ENCODE measurements at regions not wholly inside any gene's neighbourhood (a gene's known extent, or its start where the extent isn't known, plus 50 kb on each side); places are given as distances from the start of the nearest gene placed in this dataset.

DNA sequence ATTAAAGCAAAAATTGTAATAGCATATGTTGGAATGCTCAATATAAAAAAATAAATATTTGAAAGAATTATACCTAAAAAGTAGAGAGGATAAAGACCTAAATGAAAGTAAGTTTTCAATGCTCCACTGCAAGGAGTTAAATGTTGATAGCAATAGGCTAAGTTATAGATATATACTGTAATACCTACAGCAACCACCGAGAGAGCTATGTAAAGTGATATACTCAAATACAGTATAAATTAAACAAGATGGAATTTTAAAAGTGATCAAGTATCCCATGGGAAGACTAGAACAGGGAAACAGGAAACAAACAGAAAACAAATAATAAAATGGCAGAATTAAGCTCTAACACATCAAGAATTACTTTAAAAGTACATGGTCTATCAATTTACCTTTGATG, 73.9 kb downstream of the CASP3 start:
- DNase-seq (ENCODE audit: low spot score): no peak

GRCh38 chr4:184574861-184575260, 74.4 kb downstream of the CASP3 start:
- no peak for DNase-seq (ENCODE audit: low spot score)

DNA sequence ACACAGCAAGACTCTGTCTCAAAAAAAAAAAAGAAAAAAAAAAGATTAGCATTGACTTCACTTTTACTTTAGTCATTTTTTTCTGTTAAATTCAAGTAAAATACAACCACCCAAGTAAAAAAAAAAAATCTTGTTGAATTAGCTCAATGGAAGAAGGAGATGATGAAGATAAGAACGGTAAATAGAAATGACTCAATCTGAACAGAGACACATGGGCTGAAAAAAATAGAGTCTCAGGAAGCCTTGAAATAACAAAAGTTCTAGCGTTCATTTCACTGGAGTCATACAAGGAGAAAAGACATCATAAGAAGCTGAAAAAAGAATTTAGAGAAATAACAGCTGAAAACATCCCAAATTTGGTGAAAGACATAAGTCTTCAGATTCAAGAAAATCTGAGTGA, 75.5 kb downstream of the CASP3 start:
- DNase-seq (ENCODE audit: low spot score): no peak

DNA sequence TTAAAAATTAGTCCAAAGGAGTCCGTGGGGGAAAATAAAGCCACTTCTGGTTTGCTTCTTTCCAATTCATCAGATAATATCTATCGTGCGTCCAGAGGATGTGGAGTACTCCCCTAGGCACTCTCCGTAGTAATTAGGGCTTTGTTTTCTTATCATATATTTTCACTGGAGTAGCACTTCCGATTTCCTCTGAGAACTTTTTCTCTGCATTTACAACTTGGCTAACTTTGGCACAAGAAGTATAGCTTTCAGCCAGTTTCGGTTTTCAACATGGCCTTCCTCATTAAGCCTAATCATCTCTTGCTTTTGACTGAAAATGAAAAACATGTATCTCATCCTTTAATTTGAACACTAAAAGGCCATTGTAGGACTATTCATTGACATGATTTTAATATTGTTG, 80.5 kb downstream of the CASP3 start:
- DNase-seq (ENCODE audit: low spot score): no peak

DNA sequence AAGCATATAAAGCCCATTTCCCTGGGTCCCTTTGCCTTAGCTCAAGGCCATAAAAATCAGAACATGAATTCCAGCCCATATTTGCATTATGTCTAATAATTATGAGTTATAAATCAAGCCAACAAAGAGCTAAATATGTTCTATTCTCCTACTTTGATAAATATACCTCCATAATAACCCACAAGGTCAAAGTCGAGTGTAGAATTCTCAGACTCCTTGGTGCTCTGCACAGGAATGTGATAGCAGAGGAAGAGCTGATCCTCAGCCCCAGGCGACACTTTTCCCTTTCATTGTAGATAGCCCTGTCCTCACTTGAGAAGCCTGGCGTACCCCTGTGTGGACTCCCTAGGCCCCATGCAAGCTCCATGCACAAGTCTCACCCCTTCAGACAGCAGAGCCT, 85.6 kb downstream of the CASP3 start:
- DNase-seq (ENCODE audit: low spot score): no peak

DNA sequence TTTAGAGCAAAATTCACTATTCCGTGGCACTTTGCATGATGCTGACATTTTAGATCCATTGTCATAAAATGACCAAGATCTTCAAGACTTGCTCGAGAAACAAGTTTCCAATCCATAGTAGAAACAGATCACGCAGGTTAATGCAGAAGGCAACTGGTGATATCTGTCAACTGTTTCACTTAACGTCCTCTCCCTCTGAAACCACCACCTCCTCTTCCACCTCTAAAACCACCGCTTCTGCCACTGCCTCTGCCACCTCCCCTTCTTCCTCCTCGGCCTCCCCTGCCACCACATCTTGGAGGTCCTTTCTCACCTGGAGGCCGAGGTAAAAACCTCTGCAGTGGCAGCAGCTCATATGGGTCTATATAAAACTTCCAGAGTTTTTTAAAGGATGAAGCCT, 84.6 kb upstream of the IRF2 start:
- DNase-seq (ENCODE audit: low spot score): no peak

- DNase-seq (ENCODE audit: low spot score): no peak
Observed at GRCh38 chr4:184553891-184554290, 79.5 kb upstream of the IRF2 start.

- DNase-seq (ENCODE audit: low spot score): no peak
Observed at GRCh38 chr4:184550476-184550875, 76.1 kb upstream of the IRF2 start.

DNA sequence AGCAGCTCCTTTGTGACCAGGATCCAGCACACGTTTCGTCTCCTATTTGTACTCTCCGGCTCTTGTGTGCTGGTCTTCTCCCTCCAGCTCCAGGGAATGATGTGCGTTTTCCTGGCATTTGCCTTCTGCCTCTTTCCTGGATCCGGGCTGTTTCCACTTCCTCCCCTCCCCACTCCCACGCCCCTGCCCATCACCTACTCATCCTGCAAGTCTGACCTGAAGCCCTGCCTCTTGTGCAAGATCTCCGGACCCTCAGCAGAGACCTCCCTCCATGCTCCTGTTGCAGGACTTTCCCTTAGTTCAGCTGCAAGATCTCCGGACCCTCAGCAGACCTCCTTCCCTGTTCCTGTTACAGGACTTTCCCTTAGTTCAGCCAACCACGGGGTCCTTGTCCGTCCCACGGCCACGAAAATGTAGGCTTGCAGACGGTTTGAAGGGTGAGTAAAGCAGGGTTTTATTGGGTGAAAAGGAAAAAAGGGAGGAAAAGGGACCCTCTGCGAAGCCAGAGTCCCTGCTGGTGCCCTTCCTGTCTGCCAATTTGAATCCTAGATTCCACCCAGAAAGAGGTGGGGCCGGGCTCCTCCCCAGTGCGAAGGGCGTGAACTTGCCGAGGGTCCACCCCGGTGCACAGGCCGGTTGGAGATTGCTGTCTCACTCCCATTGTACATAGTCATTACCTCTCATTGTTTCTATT, 74.4 kb upstream of the IRF2 start:
- DNase-seq (ENCODE audit: low spot score): no peak

DNA sequence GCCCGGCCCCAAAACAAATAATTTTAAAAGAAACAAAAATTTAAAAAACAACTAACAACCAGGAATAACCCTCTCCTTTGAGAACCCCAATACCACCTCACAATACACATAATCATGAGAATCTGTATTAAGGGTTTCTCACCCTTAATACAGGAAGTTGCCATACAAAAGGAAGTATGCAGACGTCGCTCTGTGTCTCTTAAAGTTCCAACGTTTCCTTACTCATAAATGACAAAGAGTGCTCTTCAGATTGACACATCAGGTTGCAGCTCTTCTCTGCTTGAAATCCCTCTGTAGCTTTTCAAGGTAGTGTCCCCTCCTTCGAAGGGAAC, 73.9 kb upstream of the IRF2 start:
- no peak for DNase-seq (ENCODE audit: low spot score)

GRCh38 chr4:184544788-184545409, 70.5 kb upstream of the IRF2 start:
- no peak for DNase-seq (ENCODE audit: low spot score)

DNA sequence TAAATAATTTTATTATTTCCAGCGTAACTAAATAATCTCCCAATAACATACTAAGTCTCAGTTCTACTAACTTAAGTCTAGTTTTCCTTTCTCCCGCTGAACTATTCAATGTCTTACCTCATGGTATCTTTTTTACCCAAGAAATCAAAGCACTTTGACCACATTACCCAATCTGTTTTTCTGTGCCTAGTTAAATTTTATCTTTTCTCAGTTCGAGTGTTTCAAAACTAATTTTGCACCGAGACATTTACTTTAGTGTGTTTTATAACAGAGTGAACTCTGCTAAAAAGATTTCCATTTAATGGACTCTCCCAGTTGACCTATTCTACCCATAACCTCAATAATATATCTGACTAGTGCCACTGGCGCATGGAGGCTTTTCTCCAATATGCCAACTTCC, 67.6 kb upstream of the IRF2 start:
- DNase-seq (ENCODE audit: low spot score): no peak

- DNase-seq (ENCODE audit: low spot score): no peak
Observed at GRCh38 chr4:184540307-184540706, 66.0 kb upstream of the IRF2 start.

GRCh38 chr4:184538023-184538599, 63.8 kb upstream of the IRF2 start:
- peak; percentile 94 for DNase-seq (ENCODE audit: low spot score)

DNA sequence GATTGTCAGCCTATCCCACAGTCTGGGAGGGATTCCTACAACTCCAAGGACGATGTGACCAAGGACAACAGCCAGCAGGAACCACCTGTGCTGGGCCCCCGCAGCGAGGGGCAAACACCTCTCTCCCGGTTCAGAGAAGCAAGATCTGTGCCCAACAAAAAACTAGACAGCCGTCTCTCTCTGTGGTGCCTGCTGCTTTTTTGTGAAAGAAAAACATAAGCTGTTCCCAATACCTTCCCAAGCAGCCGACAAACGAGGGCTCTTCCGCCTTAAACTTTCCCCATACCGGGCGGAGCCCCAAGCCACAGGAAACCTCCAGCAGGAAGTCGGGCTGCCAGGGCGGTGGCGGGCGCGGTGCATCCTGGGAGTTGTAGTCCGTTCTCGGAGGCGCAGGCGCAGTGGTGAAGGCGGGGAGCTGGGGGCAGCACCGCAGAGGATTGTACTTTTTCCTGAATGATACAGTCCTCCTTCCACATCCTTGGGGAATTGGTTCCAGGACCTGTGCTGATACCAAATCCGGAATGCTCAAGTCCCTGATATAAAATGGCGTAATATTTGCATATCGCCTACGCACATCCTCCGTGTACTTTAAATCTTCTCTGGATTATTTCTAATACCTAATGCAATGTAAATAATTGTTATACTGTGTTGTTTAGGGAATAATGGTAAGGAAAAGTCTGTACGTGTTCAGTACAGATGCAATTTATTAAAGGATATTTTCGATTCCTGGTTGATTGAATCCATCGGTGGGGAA, 63.1 kb upstream of the IRF2 start:
- peak; percentile 97 for DNase-seq (ENCODE audit: low spot score)

DNA sequence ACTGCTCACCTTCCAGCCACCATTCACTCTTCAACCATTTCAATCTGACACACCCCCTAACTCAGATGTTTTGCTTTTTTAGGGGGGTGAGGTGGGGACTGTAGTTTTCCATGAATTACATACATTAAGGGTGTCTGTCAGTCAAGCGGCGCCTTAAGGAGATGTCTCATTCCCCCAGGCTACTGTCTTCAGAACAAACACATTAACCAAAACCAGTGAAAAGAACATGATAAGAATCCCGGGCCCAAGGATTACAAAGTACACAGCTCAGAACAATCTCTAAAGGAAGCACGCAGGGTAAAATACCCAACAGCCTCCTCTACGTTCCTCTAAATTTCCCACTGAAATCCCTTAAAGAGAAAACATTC, 62.5 kb upstream of the IRF2 start:
- DNase-seq (ENCODE audit: low spot score): peak; percentile 25

DNA sequence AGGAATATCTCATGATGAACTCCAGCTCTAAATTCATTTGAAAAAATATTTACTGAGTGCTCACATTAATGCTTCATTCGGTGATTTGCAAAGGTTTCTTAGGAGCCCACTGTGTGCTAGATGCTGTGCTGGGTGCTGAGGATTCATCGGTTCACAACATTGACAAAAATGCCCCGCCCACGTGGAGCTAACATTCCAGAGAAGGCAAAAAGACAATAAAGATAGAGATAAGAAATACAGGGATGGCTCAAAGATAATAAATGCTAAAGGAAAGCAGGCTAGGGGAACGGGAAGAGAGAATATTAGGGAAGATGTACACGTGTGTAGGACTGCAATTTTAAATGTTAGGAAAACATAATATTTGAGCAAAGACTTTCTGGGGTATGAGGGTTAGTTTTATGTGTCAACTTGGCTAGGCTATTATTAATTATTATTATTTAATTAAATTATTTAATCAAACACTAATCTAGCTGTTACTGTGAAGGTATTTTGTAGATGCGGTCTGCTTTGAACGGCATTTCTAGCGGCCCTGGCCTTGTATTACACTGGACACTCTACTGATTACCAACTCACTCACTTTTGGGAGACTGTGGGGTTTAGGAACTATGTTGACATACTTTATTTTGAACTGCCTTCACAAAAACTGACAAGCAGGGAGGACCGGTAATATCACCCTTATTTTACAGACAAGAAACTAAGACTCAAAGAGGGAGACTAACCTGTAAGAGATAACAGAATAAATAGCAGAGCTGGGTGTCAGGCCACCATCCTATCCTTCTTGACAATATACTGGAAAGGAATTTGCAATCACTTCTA, 61.9 kb upstream of the IRF2 start:
- DNase-seq (ENCODE audit: low spot score): no peak

GRCh38 chr4:184534511-184535391, 60.4 kb upstream of the IRF2 start:
- no peak for DNase-seq (ENCODE audit: low spot score)

GRCh38 chr4:184533908-184534307, 59.6 kb upstream of the IRF2 start:
- DNase-seq (ENCODE audit: low spot score): no peak

DNA sequence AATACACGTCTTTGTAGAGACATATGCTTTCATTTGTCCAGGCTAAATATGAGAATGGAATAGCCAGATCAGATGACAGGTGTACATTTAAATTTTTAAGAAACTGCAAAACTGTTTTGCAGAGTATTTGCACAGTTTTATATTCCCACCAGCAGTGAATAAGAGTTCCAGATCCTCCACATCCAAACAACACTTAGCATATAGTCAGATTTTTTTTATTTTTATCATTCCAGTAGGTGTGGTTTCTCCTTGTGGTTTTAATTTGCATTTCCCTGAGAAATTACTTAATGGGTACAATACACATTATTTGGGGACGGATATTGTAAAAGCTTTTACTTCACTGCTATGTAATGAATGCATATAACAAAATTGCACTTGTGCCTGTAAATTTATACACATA, 56.7 kb upstream of the IRF2 start:
- DNase-seq (ENCODE audit: low spot score): no peak

DNA sequence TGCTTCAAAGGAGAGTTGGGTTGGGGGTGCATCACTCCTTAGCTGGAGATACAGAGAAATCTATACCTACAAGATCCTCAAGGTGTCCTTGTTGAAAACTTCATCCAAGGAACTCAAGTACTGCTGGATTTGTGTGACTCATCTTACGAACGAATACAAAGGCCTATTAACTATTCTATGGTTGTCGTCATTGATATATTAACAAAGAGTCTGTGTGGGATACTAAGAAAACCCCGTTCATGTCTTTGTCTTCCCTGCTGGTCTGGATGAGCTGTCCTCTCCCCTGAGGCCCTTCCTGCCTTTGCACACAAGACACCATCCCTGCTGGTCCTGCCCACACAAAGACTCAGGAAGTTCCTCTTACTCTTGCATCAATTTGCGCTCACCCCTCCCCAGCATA, 54.9 kb upstream of the IRF2 start:
- DNase-seq (ENCODE audit: low spot score): peak; percentile 60

Measured in putamen (tissue), 1 donor.